Testis (tissue), 2 donors: ENCODE measurements at regions not wholly inside any gene's neighbourhood (a gene's known extent, or its start where the extent isn't known, plus 50 kb on each side); places are given as distances from the start of the nearest gene placed in this dataset.

Experiments
- CTCF ChIP-seq, 3 experiments: fragments of 450-650 bp in 2 of 3; fragments of 200-600 bp in 1 of 3; sonication (generic) in 1 of 3; IDR thresholded peaks; one replicate each; pipeline ENCODE4 v1.5.1; 2016 to 2019; ENCODE audit warnings: antibody characterized with exemption in 3 of 3, mild to moderate bottlenecking in 2 of 3, moderate library complexity in 1 of 3
- POLR2A ChIP-seq: fragments of 450-650 bp; IDR thresholded peaks from one replicate; pipeline ENCODE4 v1.6.1; 2017; ENCODE audit warnings: antibody characterized with exemption, mild to moderate bottlenecking, moderate library complexity

GRCh38 chr12:92442782-92443181 lies 260.0 kb upstream of the PLEKHG7 start:
- no peak for TF ChIP-seq CTCF (IDR thresholded peaks at IDR 0.05)
- no peak for TF ChIP-seq POLR2A
